KOPT-K1 (cell line): ENCODE measurements at regions not wholly inside any gene's neighbourhood (a gene's known extent, or its start where the extent isn't known, plus 50 kb on each side); places are given as distances from the start of the nearest gene placed in this dataset.

ENCODE experiments used
- H3K27ac ChIP-seq: fragments of 200-600 bp; sonication (generic); 2 replicates; pipeline ENCODE4 v1.5.1; 2016; ENCODE audit warnings: antibody characterized with exemption, mild to moderate bottlenecking, low read depth, low read length; ENCODE audit not compliant: poor library complexity, severe bottlenecking
- H3K36me3 ChIP-seq: fragments of 200-600 bp; sonication (generic); 2 replicates; pipeline ENCODE4 v1.5.1; 2017; ENCODE audit warnings: antibody characterized with exemption, mild to moderate bottlenecking, low read length, moderate library complexity; ENCODE audit not compliant: insufficient read depth
- H3K9me3 ChIP-seq: fragments of 200-600 bp; sonication (generic); 2 replicates; pipeline ENCODE4 v1.5.1; 2017; ENCODE audit warnings: antibody characterized with exemption, low read length, mild to moderate bottlenecking; ENCODE audit not compliant: insufficient read depth, poor library complexity, severe bottlenecking

GRCh38 chr14:61638595-61639387 is 56.5 kb upstream of the HIF1A start:
- H3K36me3 ChIP-seq = no peaks in the 10 kb centered on the region
- no peaks in the 10 kb centered on the region for H3K9me3 ChIP-seq
- no peak overlapping the region for H3K27ac ChIP-seq

DNA sequence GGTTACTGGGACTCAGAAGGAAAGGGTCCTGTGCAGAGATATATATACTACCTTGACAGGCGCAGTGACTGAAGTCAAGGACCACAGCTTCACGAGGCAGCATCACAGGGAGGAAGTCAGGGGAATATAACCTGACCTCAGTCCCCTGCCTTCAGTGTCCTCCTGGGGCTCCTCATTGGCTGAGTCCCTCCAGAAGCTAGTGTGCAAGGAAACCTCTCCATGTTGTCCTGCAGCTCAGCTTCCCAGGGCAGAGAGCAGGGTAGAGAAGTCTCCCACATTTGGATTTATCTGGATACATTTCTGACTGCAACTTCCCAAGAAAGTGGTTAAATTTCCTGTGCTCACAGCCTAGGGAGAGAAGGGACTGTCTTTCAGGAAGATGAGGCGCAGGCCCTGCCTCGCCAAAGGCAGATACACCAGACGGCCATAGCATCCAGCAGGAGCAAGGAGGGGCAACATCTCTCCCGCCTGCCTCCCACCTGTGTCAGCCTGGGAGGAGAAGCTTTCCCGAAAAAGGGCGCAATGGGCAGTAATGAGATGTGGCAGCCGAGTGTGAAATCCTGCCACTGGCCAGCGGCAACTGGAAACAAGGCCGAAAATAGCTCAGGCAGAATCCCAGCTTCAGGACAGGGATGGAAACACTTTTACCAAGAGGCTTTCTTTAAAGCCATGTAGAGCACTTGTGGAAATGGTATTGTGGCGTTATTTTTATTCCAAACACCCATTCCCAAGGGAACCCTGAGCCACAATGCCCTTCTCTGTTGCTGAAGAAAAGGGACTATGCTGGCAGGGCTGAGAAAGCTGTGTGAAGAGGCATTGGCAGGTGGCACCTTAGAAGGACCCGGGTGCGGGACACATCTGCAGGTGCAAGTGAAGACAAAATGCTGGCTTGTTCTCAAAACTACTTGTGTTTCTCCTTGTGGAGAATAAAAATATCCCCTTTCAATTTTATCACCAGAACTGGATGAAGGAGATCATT is 54.9 kb upstream of the HIF1A start:
- no peak overlapping the region for H3K27ac ChIP-seq
- H3K9me3 ChIP-seq = no peaks in the 10 kb centered on the region
- H3K36me3 ChIP-seq = no peaks in the 10 kb centered on the region

DNA sequence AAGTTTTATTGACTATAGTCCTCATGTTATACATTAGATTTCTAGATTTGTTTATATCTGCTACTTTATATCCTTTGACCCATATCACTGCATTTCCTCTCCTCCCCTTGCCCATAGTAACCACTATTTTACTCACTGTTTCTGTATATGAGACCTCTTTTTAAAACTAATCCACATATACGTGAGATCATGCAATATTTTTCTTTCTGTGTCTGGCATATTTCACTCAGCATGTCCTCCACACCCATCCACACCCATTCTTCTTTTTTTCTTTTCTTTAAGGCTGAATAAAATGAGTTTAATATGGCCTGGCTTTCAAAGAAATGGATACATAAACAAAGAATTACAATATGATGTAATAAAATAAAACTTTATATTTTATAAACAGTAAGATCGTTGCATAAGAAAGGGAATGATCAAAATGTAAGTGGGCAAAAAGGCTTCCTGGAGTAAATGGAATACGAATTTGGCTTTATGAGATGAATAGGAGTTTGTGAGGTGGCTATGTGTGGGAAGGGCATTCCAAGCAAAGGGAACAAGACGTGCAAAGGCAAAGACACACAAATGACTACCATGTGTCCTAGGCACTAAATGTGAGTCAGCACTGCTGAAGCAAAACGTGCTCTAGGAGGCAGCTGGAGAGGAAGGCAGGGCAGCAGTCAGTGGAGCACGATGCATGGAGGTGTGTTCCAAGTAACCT is 53.2 kb upstream of the HIF1A start:
- no peaks in the 10 kb centered on the region for H3K9me3 ChIP-seq
- H3K27ac ChIP-seq = no peak overlapping the region
- no peaks in the 10 kb centered on the region for H3K36me3 ChIP-seq

- no peak overlapping the region for H3K27ac ChIP-seq
- no peaks in the 10 kb centered on the region for H3K36me3 ChIP-seq
- H3K9me3 ChIP-seq = no peaks in the 10 kb centered on the region
Measured at GRCh38 chr14:61642614-61642982, 52.7 kb upstream of the HIF1A start.

- Histone ChIP-seq H3K27ac (no peak overlapping the region), H3K9me3 (no peaks in the 10 kb centered on the region), H3K36me3 (no peaks in the 10 kb centered on the region)
Measured at GRCh38 chr14:61643555-61643954, 51.8 kb upstream of the HIF1A start.

- H3K9me3 ChIP-seq = no peaks in the 10 kb centered on the region
- H3K27ac ChIP-seq = no peak overlapping the region
- no peaks in the 10 kb centered on the region for H3K36me3 ChIP-seq
Measured at GRCh38 chr14:61644175-61644574, 51.1 kb upstream of the HIF1A start.

DNA sequence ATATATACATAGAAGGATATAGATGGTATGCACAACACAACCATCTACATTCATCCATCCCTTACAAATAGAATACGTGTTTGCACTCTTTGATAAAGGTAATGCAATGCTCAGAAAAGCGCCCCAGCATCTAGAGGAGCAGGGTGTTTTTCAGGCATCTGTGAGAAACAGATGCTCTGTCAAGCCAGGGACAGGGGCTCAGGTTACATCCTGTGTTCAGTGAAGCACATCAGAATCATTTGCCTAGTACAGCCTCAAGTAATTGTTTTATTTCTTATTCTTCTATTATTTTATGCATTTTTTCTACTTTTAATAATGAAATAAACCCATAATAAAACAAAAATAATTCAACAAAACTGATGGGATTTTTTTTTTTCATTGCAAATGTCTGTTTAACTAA is 50.5 kb upstream of the HIF1A start:
- Histone ChIP-seq H3K27ac (no peak overlapping the region), H3K36me3 (no peaks in the 10 kb centered on the region), H3K9me3 (no peaks in the 10 kb centered on the region)

GRCh38 chr14:61645247-61645646 is 50.1 kb upstream of the HIF1A start:
- H3K36me3 ChIP-seq = no peaks in the 10 kb centered on the region
- no peaks in the 10 kb centered on the region for H3K9me3 ChIP-seq
- no peak overlapping the region for H3K27ac ChIP-seq
